GM12892 (cell line): ENCODE measurements at regions not wholly inside any gene's neighbourhood (a gene's known extent, or its start where the extent isn't known, plus 50 kb on each side); places are given as distances from the start of the nearest gene placed in this dataset.

Source experiments
- POLR2A ChIP-seq: IDR thresholded peaks from 2 replicates; pipeline ENCODE4 v1.6.1; 2011; ENCODE audit warnings: low read depth, low read length, control low read depth
- POLR2AphosphoS5 ChIP-seq: IDR thresholded peaks from 2 replicates; pipeline ENCODE4 v1.6.1; 2011; ENCODE audit warnings: low read depth, low read length, control low read depth
- TAF1 ChIP-seq: IDR thresholded peaks from 2 replicates; pipeline ENCODE4 v1.6.1; 2011; ENCODE audit warnings: low read depth, mild to moderate bottlenecking, control low read depth, low read length, borderline replicate concordance

DNA sequence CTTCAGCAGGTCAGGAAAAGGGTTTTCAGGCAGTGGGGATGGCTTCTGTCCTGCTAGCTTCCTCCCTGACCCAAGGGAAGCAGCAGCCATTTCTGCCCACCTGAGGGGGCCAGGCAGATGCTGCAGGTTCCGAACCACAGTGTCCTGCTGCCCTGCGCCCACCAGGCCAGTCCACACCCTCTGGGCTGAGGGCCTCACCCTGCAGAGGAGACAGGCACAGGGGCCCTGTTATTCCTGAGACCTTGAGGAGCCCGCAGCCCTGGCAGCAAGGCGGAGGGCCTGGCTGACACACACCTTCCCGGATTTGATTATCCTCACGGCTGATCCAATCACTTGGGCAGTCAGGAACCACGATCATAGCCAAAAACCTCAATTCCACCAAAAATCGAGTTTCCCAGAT is 725.8 kb downstream of the BRD1 start:
- TF ChIP-seq TAF1, result no peak
- no peak for TF ChIP-seq POLR2A
- no peak for TF ChIP-seq POLR2AphosphoS5
